Hepatocyte (in vitro differentiated cells): ENCODE measurements at regions not wholly inside any gene's neighbourhood (a gene's known extent, or its start where the extent isn't known, plus 50 kb on each side); places are given as distances from the start of the nearest gene placed in this dataset.
A peak's percentile ranks its signal among the peaks of the same experiment; 100 is the strongest.

Source experiments
- DNase-seq: peaks from one replicate; pipeline ENCODE4 v3.0.0-alpha.2; 2016; ENCODE audit warnings: low spot score
- H2AFZ ChIP-seq: fragments of 200-600 bp; sonication (generic); 2 replicates; pipeline ENCODE4 v1.6.0; 2016; ENCODE audit warnings: antibody characterized with exemption, mild to moderate bottlenecking
- H3K27ac ChIP-seq: fragments of 200-600 bp; sonication (generic); 2 replicates; pipeline ENCODE4 v1.5.1; 2016; ENCODE audit warnings: mild to moderate bottlenecking
- H3K27me3 ChIP-seq: fragments of 200-600 bp; sonication (generic); 2 replicates; pipeline ENCODE4 v1.6.1; 2016
- H3K36me3 ChIP-seq: fragments of 200-600 bp; sonication (generic); replicated peaks from 2 replicates; pipeline ENCODE4 v1.5.1; 2016; ENCODE audit warnings: low read depth; ENCODE audit not compliant: insufficient read depth
- H3K4me1 ChIP-seq: fragments of 200-600 bp; sonication (generic); 2 replicates; pipeline ENCODE4 v1.5.1; 2016; ENCODE audit warnings: mild to moderate bottlenecking, moderate library complexity; ENCODE audit not compliant: insufficient read depth
- H3K4me2 ChIP-seq: fragments of 200-600 bp; sonication (generic); 2 replicates; pipeline ENCODE4 v1.6.0; 2016
- H3K4me3 ChIP-seq: fragments of 200-600 bp; sonication (generic); 2 replicates; pipeline ENCODE4 v1.5.1; 2016; ENCODE audit warnings: mild to moderate bottlenecking
- H3K79me2 ChIP-seq: fragments of 200-600 bp; sonication (generic); 2 replicates; pipeline ENCODE4 v1.6.0; 2017; ENCODE audit warnings: mild to moderate bottlenecking
- H3K9me2 ChIP-seq: fragments of 200-600 bp; sonication (generic); replicated peaks from 2 replicates; pipeline ENCODE4 v1.6.0; 2017; ENCODE audit warnings: mild to moderate bottlenecking; ENCODE audit not compliant: insufficient read depth
- H3K9me3 ChIP-seq: fragments of 200-600 bp; sonication (generic); 2 replicates; pipeline ENCODE4 v1.5.1; 2016; ENCODE audit warnings: low read depth, mild to moderate bottlenecking
- H4K20me1 ChIP-seq: fragments of 200-600 bp; sonication (generic); 2 replicates; pipeline ENCODE4 v1.6.0; 2016; ENCODE audit warnings: mild to moderate bottlenecking; ENCODE audit not compliant: insufficient read depth, poor library complexity, severe bottlenecking
- CTCF ChIP-seq: fragments of 200-600 bp; sonication (generic); IDR thresholded peaks from 2 replicates; pipeline ENCODE4 v1.5.1; 2016; ENCODE audit warnings: antibody characterized with exemption, mild to moderate bottlenecking; ENCODE audit not compliant: poor library complexity
- EZH2 ChIP-seq: fragments of 200-600 bp; sonication (generic); IDR thresholded peaks from 2 replicates; pipeline ENCODE4 v1.6.1; 2016; ENCODE audit warnings: antibody characterized with exemption, mild to moderate bottlenecking, borderline replicate concordance
- EZH2phosphoT487 ChIP-seq: fragments of 200-600 bp; sonication (generic); IDR thresholded peaks from one replicate; pipeline ENCODE4 v1.6.1; 2018; ENCODE audit warnings: antibody characterized with exemption, mild to moderate bottlenecking, low read depth, moderate library complexity; ENCODE audit not compliant: unreplicated experiment, severe bottlenecking
- WGBS: methylation state at CpG from one replicate; pipeline ENCODE4 v1.1.6; 2016; ENCODE audit warnings: low lambda C conversion rate; ENCODE audit errors: missing lambda C conversion rate; 5-methylcytosine and 5-hydroxymethylcytosine counted together

- Histone ChIP-seq H3K4me1 (peaks cover 12% of the 10 kb centered on the region), H3K4me3 (no peak overlapping the region), H3K9me3 (no peaks in the 10 kb centered on the region), H3K4me2 (peak overlapping the region; percentile 23), H4K20me1 (no peaks in the 10 kb centered on the region), H3K79me2 (no peaks in the 10 kb centered on the region), H3K9me2 (no peaks in the 10 kb centered on the region), H3K27me3 (no peaks in the 10 kb centered on the region), H2AFZ (no peak overlapping the region), H3K36me3 (no peaks in the 10 kb centered on the region), H3K27ac (no peak overlapping the region)
- 80% methylated on average over 3 of the region's 3 CpGs for WGBS
- TF ChIP-seq CTCF (no peak), EZH2phosphoT487 (no peak), EZH2 (no peak)
- DNase-seq, result no peak
Measured at GRCh38 chr11:122322329-122322728, 206.3 kb upstream of the BLID start.

- peak overlapping the region; percentile 55 for H3K27ac ChIP-seq
- H3K4me2 ChIP-seq, result no peak overlapping the region
- H3K9me3 ChIP-seq, result no peaks in the 10 kb centered on the region
- H3K36me3 ChIP-seq, result no peaks in the 10 kb centered on the region
- TF ChIP-seq EZH2, result no peak
- no peak for TF ChIP-seq CTCF
- TF ChIP-seq EZH2phosphoT487, result no peak
- no peaks in the 10 kb centered on the region for H3K27me3 ChIP-seq
- H3K4me3 ChIP-seq, result no peak overlapping the region
- peaks cover 12% of the 10 kb centered on the region for H3K4me1 ChIP-seq
- DNase-seq, result no peak
- no peaks in the 10 kb centered on the region for H3K79me2 ChIP-seq
- H4K20me1 ChIP-seq, result no peaks in the 10 kb centered on the region
- H2AFZ ChIP-seq, result no peak overlapping the region
- 67% methylated on average over 2 of the region's 2 CpGs for WGBS
- no peaks in the 10 kb centered on the region for H3K9me2 ChIP-seq
Measured at GRCh38 chr11:122320671-122321070, 204.7 kb upstream of the BLID start.

DNA sequence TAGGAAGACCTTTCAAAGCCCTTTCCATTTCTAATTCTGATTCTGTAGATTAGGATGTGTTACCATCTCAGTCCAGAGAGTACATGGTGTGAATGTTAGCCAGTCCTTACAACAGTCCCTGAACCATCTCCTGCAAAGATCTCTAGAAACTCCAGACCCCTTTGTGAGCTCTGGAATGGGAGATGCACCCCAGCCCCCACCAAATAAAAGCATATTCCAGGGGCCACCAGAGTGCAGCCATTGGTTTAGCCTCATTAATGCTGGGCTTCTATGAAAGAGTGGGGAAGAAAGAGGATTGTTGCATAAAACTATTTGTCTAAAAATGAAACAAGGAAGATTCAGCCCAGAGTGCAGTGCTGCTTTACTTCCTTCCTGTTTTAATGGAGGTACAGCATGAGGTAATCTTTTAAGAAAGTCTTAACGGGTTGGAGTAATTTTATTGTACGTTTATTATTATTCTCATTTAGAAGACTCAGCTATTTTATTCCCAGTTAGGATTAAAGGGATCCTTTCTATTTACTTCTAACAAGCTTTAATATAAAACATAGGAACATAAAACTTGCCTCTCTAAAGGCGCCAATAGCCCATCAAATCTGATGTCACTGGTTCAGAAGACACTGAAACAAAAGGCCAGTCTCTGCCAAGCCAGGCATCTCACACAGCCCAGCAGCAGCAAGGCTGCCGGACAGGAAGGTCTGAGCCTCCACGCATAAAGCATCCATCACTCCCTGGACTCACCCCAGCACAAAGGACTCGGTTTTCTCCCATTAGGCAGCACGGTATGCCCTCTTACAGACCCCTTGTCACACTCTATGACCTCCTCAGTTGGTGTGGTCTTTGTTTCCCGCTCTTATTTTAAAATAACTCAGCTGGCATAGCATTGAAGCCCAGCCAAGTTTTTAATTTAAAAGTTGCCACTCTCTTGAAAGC, 203.9 kb upstream of the BLID start:
- peak overlapping the region; percentile 55 for H3K27ac ChIP-seq
- DNase-seq, result no peak
- no peaks in the 10 kb centered on the region for H3K9me2 ChIP-seq
- peak overlapping the region; percentile 31 for H3K4me2 ChIP-seq
- H3K27me3 ChIP-seq, result no peaks in the 10 kb centered on the region
- WGBS, result 74% methylated on average over 8 of the region's 8 CpGs
- H3K4me3 ChIP-seq, result no peak overlapping the region
- no peaks in the 10 kb centered on the region for H3K36me3 ChIP-seq
- no peak for TF ChIP-seq EZH2phosphoT487
- TF ChIP-seq EZH2, result no peak
- no peak for TF ChIP-seq CTCF
- peaks cover 12% of the 10 kb centered on the region for H3K4me1 ChIP-seq
- no peaks in the 10 kb centered on the region for H4K20me1 ChIP-seq
- no peaks in the 10 kb centered on the region for H3K79me2 ChIP-seq
- no peaks in the 10 kb centered on the region for H3K9me3 ChIP-seq
- no peak overlapping the region for H2AFZ ChIP-seq
